ENCODE measurements at regions not wholly inside any gene's neighbourhood (a gene's known extent, or its start where the extent isn't known, plus 50 kb on each side); places are given as distances from the start of the nearest gene placed in this dataset.

DNA sequence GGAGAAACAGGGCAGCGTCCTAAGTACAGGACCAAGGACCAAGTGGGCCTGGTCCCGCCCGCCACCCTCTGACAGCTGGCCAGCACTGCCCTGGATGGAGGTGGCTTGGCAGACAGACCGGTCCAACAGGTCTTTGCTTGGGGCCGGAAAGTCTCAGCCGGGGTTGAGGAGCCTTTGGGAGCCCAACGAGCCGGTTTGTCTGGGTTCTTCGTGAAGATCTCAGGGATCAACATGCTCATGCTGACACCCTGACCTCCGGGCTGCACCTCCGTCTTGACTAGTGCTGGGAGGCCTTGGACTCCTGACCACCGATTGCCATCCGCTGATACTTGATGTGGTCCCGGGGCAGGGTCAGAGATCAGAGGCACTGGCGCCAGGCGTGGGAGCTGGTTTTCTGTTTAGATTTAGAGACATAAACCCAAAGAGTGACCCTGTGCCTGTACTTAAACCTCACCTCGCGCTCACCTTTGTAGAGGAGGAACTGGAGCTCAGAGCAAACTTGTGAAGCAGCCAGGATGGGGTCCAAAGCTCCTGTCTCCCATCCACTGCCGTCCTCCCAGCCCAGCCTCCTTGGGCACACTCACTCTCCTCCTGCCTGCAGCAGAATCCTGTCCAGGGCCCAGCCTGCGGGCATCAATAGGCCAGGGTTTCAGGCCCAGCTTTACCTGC lies 92.1 kb upstream of the GSE1 start (continued):
- TF ChIP-seq ZNF772 (CRISPR knock-in tag; IDR thresholded peaks at IDR 0.05) (no peak), ZNF143 (CRISPR knock-in tag; IDR thresholded peaks at IDR 0.05) (peak; percentile 51; the same call in 1 of the 2 replicates), ZNF30 (CRISPR knock-in tag; IDR thresholded peaks at IDR 0.05) (peak; percentile 66; the same call in 1 of the 2 replicates), ZNF331 (CRISPR knock-in tag; IDR thresholded peaks at IDR 0.05) (peak; percentile 75), ATAD3A (CRISPR knock-in tag; IDR thresholded peaks at IDR 0.05) (no peak), SCMH1 (CRISPR knock-in tag; IDR thresholded peaks at IDR 0.05; ENCODE audit: borderline replicate concordance) (no peak), ZNF20 (CRISPR knock-in tag; IDR thresholded peaks at IDR 0.05) (no peak), KAT2B (IDR thresholded peaks at IDR 0.05; ENCODE audit: borderline replicate concordance, low read depth, low read length) (no peak), FIP1L1 (IDR thresholded peaks at IDR 0.05; ENCODE audit: borderline replicate concordance, insufficient read depth, low read depth, low read length) (no peak), YEATS4 (CRISPR knock-in tag; IDR thresholded peaks at IDR 0.05; ENCODE audit: borderline replicate concordance) (peak; percentile 42; the same call in 1 of the 2 replicates), ZNF615 (CRISPR knock-in tag; IDR thresholded peaks at IDR 0.05; ENCODE audit: borderline replicate concordance) (no peak), ZNF605 (CRISPR knock-in tag; IDR thresholded peaks at IDR 0.05) (0 out of 2 replicates have a peak, but pooled peaks have one; percentile 30), NR2F1 (CRISPR knock-in tag; IDR thresholded peaks at IDR 0.05) (peak; percentile 41 to 86; a peak in 2 of 4 replicates), SALL1 (CRISPR knock-in tag; IDR thresholded peaks at IDR 0.05) (peak; percentile 85)
- TF ChIP-seq, protein P1, sequence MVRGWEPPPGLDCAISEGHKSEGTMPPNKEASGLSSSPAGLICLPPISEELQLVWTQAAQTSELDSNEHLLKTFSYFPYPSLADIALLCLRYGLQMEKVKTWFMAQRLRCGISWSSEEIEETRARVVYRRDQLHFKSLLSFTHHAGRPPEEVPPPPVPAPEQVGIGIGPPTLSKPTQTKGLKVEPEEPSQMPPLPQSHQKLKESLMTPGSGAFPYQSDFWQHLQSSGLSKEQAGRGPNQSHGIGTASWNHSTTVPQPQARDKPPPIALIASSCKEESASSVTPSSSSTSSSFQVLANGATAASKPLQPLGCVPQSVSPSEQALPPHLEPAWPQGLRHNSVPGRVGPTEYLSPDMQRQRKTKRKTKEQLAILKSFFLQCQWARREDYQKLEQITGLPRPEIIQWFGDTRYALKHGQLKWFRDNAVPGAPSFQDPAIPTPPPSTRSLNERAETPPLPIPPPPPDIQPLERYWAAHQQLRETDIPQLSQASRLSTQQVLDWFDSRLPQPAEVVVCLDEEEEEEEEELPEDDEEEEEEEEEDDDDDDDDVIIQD (CRISPR knock-in tag; IDR thresholded peaks at IDR 0.05; ENCODE audit: low read depth) = 0 out of 2 replicates have a peak, but pooled peaks have one; percentile 23
- TF ChIP-seq, protein P2, sequence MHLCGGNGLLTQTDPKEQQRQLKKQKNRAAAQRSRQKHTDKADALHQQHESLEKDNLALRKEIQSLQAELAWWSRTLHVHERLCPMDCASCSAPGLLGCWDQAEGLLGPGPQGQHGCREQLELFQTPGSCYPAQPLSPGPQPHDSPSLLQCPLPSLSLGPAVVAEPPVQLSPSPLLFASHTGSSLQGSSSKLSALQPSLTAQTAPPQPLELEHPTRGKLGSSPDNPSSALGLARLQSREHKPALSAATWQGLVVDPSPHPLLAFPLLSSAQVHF (CRISPR knock-in tag; IDR thresholded peaks at IDR 0.05) = no peak
- TF ChIP-seq, protein P3, sequence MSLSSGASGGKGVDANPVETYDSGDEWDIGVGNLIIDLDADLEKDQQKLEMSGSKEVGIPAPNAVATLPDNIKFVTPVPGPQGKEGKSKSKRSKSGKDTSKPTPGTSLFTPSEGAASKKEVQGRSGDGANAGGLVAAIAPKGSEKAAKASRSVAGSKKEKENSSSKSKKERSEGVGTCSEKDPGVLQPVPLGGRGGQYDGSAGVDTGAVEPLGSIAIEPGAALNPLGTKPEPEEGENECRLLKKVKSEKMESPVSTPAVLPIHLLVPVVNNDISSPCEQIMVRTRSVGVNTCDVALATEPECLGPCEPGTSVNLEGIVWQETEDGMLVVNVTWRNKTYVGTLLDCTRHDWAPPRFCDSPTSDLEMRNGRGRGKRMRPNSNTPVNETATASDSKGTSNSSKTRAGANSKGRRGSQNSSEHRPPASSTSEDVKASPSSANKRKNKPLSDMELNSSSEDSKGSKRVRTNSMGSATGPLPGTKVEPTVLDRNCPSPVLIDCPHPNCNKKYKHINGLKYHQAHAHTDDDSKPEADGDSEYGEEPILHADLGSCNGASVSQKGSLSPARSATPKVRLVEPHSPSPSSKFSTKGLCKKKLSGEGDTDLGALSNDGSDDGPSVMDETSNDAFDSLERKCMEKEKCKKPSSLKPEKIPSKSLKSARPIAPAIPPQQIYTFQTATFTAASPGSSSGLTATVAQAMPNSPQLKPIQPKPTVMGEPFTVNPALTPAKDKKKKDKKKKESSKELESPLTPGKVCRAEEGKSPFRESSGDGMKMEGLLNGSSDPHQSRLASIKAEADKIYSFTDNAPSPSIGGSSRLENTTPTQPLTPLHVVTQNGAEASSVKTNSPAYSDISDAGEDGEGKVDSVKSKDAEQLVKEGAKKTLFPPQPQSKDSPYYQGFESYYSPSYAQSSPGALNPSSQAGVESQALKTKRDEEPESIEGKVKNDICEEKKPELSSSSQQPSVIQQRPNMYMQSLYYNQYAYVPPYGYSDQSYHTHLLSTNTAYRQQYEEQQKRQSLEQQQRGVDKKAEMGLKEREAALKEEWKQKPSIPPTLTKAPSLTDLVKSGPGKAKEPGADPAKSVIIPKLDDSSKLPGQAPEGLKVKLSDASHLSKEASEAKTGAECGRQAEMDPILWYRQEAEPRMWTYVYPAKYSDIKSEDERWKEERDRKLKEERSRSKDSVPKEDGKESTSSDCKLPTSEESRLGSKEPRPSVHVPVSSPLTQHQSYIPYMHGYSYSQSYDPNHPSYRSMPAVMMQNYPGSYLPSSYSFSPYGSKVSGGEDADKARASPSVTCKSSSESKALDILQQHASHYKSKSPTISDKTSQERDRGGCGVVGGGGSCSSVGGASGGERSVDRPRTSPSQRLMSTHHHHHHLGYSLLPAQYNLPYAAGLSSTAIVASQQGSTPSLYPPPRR (CRISPR knock-in tag; IDR thresholded peaks at IDR 0.05; ENCODE audit: borderline replicate concordance) = peak; percentile 79; the same call in 1 of the 2 replicates
